ENCODE measurements at regions not wholly inside any gene's neighbourhood (a gene's known extent, or its start where the extent isn't known, plus 50 kb on each side); places are given as distances from the start of the nearest gene placed in this dataset.
"Not testable (repeated sequence)": the region's sequence is repeated elsewhere in the genome, so short reads cannot be mapped to it uniquely, and the experiment has no call there.

- no peak for DNase-seq
These were observed 287.8 kb upstream of the KITLG start for GRCh38 chr12:88868050-88868449.

GRCh38 chr12:88867510-88867909, 287.2 kb upstream of the KITLG start:
- no peak for DNase-seq

- no peak for DNase-seq
These were observed 286.6 kb upstream of the KITLG start for GRCh38 chr12:88866881-88867280.

- no peak for DNase-seq
These were observed 285.3 kb upstream of the KITLG start for GRCh38 chr12:88865537-88865936.

GRCh38 chr12:88860851-88861250, 280.6 kb upstream of the KITLG start:
- DNase-seq = no peak

- no peak for DNase-seq
These were observed 275.9 kb upstream of the KITLG start for GRCh38 chr12:88856201-88856600.

GRCh38 chr12:88855301-88855700, 275.0 kb upstream of the KITLG start:
- DNase-seq = no peak

GRCh38 chr12:88854260-88854659, 274.0 kb upstream of the KITLG start:
- DNase-seq = no peak

GRCh38 chr12:88847246-88847645, 267.0 kb upstream of the KITLG start:
- DNase-seq = not testable (repeated sequence)

- DNase-seq = no peak
These were observed 264.2 kb upstream of the KITLG start for GRCh38 chr12:88844426-88844825.

GRCh38 chr12:88842314-88842713, 262.0 kb upstream of the KITLG start:
- no peak for DNase-seq

GRCh38 chr12:88839486-88839885, 259.2 kb upstream of the KITLG start:
- DNase-seq = no peak

GRCh38 chr12:88836156-88836555, 255.9 kb upstream of the KITLG start:
- no peak for DNase-seq

- DNase-seq = no peak
These were observed 254.0 kb upstream of the KITLG start for GRCh38 chr12:88834226-88834625.

GRCh38 chr12:88833641-88834116, 253.4 kb upstream of the KITLG start:
- DNase-seq = no peak

- not testable (repeated sequence) for DNase-seq
These were observed 248.3 kb upstream of the KITLG start for GRCh38 chr12:88828537-88828936.

- no peak for DNase-seq
These were observed 239.7 kb upstream of the KITLG start for GRCh38 chr12:88820012-88820411.

- no peak for DNase-seq
These were observed 235.9 kb upstream of the KITLG start for GRCh38 chr12:88816201-88816600.

- DNase-seq = no peak
These were observed 234.5 kb upstream of the KITLG start for GRCh38 chr12:88814779-88815178.

- no peak for DNase-seq
These were observed 232.3 kb upstream of the KITLG start for GRCh38 chr12:88812610-88813009.

GRCh38 chr12:88810806-88811205, 230.5 kb upstream of the KITLG start:
- DNase-seq = no peak

GRCh38 chr12:88809841-88810240, 229.6 kb upstream of the KITLG start:
- not testable (repeated sequence) for DNase-seq

GRCh38 chr12:88805692-88806091, 225.4 kb upstream of the KITLG start:
- DNase-seq = no peak

GRCh38 chr12:88805286-88805685, 225.0 kb upstream of the KITLG start:
- DNase-seq = no peak

- DNase-seq = no peak
These were observed 221.9 kb upstream of the KITLG start for GRCh38 chr12:88802096-88802706.

Measured in NCI-H2171 (cell line).